Heart left ventricle (tissue), 16 donors: ENCODE measurements at regions not wholly inside any gene's neighbourhood (a gene's known extent, or its start where the extent isn't known, plus 50 kb on each side); places are given as distances from the start of the nearest gene placed in this dataset.

Experiments used
- ATAC-seq, 4 donors: fragments of 200-7000 bp; cut with Tn5 transposase; one replicate each; pipeline ENCODE4 v1.9.1; 2020 to 2022; ENCODE audit warnings: moderate library complexity in 4 of 4, mild to moderate bottlenecking in 3 of 4, moderate number of reproducible peaks in 1 of 4
- DNase-seq, 5 donors: peaks; one replicate each; pipeline ENCODE4 v3.0.0-alpha.2; 2020
- H3K27ac ChIP-seq, 12 donors: fragments of 200-600 bp; sonication (generic) in 4 of 12; one replicate each; pipeline versions ENCODE4 v1.5.0 to v1.8.0; 2016 to 2022; ENCODE audit warnings: mild to moderate bottlenecking in 2 of 12
- H3K27me3 ChIP-seq, 9 donors: fragments of 200-600 bp; sonication (generic) in 2 of 9; one replicate each; pipeline versions ENCODE4 v1.5.1 to v1.8.0; 2016 to 2022; ENCODE audit warnings: mild to moderate bottlenecking in 3 of 9
- H3K36me3 ChIP-seq, 9 donors: fragments of 200-600 bp; sonication (generic) in 2 of 9; one replicate each; pipeline versions ENCODE4 v1.5.0 to v1.8.0; 2018 to 2022; ENCODE audit warnings: mild to moderate bottlenecking in 2 of 9
- H3K4me1 ChIP-seq, 12 donors: fragments of 200-600 bp; sonication (generic) in 4 of 12; one replicate each; pipeline versions ENCODE4 v1.5.0 to v1.8.0; 2016 to 2022; ENCODE audit warnings: mild to moderate bottlenecking in 3 of 12
- H3K4me3 ChIP-seq, 12 donors: fragments of 200-600 bp; sonication (generic) in 4 of 12; one replicate each; pipeline versions ENCODE4 v1.5.0 to v1.8.0; 2017 to 2022; ENCODE audit warnings: mild to moderate bottlenecking in 9 of 12, moderate library complexity in 4 of 12
- H3K9me3 ChIP-seq, 12 donors: fragments of 200-600 bp; sonication (generic) in 4 of 12; one replicate each; pipeline versions ENCODE4 v1.5.0 to v1.8.0; 2016 to 2022; ENCODE audit warnings: mild to moderate bottlenecking in 1 of 12
- POLR2A ChIP-seq, 2 donors: fragments of 450-650 bp; IDR thresholded peaks; one replicate each; pipeline ENCODE4 v1.6.1; 2017; ENCODE audit warnings: antibody characterized with exemption in 2 of 2, mild to moderate bottlenecking in 2 of 2, moderate library complexity in 2 of 2
- WGBS, 4 donors: extraction: QIAGEN DNeasy Blood & Tissue Kit in 2 of 4; methylation state at CpG; one replicate each; pipeline versions ENCODE4 v1.1.5 to v1.1.7; 2013 to 2018; 5-methylcytosine and 5-hydroxymethylcytosine counted together
- intact Hi-C, 10 donors: fragments of 100-400 bp; cut with DNase I; formaldehyde crosslinking; loops; one replicate each; pipeline versions ENCODE4 v1.11.1 to v1.14.2; 2022
- TF ChIP-seq, protein P1 (sequence below), 12 donors: fragments of 200-600 bp; sonication (generic) in 4 of 12; IDR thresholded peaks; one replicate each; pipeline versions ENCODE4 v1.5.0 to v1.8.0; 2018 to 2022; ENCODE audit warnings: antibody characterized with exemption in 12 of 12, mild to moderate bottlenecking in 5 of 12
- donor health status: ischemic (EF 13 %, LVEDD 7.1; RV severe dilation, severe dysfunction).
- donor health status: healthy with polysubstance abuse.
- donor health status: DM: no; HTN: yes; CAD: no.
- donor health status: DM: no; HTN: no; CAD: no.
- donor health status: ischemic (EF 25% LVEDD 6.9; RV normal size, moderate dysfunction).
- donor health status: ischemic (EF 25% LVEDD 5.7; RV mildly dilated, moderate dysfunction).
- donor health status: healthy.
- donor health status: DM: yes; HTN: yes; CAD: no.
- donor health status: ischemic (EF 35%, LVEDD 5.7; RV mildly dilated, moderate dysfunction).
- donor health status: nonischemic (EF 11% LVEDD 7.7; RV severe dilation, severe dysfunction).
- donor health status: DM: yes; HTN: yes; CAD: no.
- donor health status: PGD.
- donor health status: ischemic (EF 29% LVEDD 5.4; RV normal size, mild dysfunction).
- donor health status: nonischemic (EF 23%, LVEDD 6.1; RV moderate dilation, normal function).

DNA sequence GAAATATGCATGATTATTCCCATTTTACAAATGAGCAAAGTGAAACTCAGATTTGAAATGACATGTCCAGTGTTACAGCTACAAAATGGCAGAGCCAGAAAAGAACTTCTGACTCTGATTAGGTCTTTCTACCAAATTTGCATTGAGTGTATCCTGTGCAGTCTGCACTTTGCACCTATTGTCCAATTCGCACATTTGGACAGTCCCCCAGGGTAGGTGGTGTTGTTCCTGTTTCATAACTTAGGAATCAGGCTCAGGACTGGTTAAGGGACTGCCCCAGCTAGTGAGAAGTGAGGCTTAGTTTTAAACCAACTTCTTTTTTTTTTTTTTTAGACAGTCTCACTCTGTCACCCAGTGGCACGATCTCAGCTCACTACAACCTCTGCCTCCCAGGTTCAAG lies 137.9 kb upstream of the NALF2 start:
- ATAC-seq = no peak
- intact Hi-C loops = loop anchor here in 1 of 10 donors (10.0 kb wide), 1 partner anchor 71 kb away; no protein-coding TSS in a partner anchor
- H3K4me1 ChIP-seq = peaks cover 0 to 12% (median 0%) of the 10 kb centered on the region in 12 donors
- H3K4me3 ChIP-seq = no peak overlapping the region
- TF ChIP-seq POLR2A (IDR thresholded peaks at IDR 0.05) = no peak
- TF ChIP-seq, protein P1, sequence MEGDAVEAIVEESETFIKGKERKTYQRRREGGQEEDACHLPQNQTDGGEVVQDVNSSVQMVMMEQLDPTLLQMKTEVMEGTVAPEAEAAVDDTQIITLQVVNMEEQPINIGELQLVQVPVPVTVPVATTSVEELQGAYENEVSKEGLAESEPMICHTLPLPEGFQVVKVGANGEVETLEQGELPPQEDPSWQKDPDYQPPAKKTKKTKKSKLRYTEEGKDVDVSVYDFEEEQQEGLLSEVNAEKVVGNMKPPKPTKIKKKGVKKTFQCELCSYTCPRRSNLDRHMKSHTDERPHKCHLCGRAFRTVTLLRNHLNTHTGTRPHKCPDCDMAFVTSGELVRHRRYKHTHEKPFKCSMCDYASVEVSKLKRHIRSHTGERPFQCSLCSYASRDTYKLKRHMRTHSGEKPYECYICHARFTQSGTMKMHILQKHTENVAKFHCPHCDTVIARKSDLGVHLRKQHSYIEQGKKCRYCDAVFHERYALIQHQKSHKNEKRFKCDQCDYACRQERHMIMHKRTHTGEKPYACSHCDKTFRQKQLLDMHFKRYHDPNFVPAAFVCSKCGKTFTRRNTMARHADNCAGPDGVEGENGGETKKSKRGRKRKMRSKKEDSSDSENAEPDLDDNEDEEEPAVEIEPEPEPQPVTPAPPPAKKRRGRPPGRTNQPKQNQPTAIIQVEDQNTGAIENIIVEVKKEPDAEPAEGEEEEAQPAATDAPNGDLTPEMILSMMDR (IDR thresholded peaks at IDR 0.05) = no peak
- 62 to 96% (median 84%) methylated on average over 2 of the region's 2 CpGs for WGBS, 4 donors
- no peak overlapping the region for H3K27ac ChIP-seq
- DNase-seq = no peak
- H3K36me3 ChIP-seq = no peaks in the 10 kb centered on the region
- H3K9me3 ChIP-seq = no peaks in the 10 kb centered on the region
- H3K27me3 ChIP-seq = no peaks in the 10 kb centered on the region

DNA sequence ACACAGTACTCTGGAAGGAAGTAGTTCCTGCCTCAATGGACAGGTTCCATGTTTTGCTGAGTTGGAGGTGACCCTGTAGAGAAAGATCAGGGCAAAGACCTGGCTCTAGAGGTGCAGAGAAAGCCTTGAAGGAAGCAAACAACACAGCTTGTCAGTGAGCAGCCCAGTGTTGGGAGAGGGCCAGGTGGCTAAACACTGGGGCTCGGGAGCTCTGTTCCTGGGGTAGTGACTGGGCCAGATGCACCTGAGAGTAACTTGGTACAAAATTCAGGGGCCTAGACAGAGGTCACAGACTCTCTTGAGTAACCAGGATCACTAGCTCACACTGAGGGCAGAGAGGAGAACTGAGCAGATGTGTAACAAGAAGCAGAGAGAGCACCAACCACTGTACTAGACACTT lies 138.4 kb upstream of the NALF2 start:
- intact Hi-C loops = loop anchor here in 1 of 10 donors (10.0 kb wide), 1 partner anchor 71 kb away; no protein-coding TSS in a partner anchor
- ATAC-seq (no peak), DNase-seq (no peak)
- Histone ChIP-seq H3K4me3 (no peak overlapping the region), H3K27me3 (no peaks in the 10 kb centered on the region), H3K4me1 (peaks cover 0 to 14% (median 0%) of the 10 kb centered on the region in 12 donors), H3K27ac (no peak overlapping the region), H3K36me3 (no peaks in the 10 kb centered on the region), H3K9me3 (no peaks in the 10 kb centered on the region)
- 64 to 90% (median 75%) methylated on average over 1 of the region's 1 CpG for WGBS, 4 donors
- TF ChIP-seq, protein P1 (IDR thresholded peaks at IDR 0.05) = no peak

DNA sequence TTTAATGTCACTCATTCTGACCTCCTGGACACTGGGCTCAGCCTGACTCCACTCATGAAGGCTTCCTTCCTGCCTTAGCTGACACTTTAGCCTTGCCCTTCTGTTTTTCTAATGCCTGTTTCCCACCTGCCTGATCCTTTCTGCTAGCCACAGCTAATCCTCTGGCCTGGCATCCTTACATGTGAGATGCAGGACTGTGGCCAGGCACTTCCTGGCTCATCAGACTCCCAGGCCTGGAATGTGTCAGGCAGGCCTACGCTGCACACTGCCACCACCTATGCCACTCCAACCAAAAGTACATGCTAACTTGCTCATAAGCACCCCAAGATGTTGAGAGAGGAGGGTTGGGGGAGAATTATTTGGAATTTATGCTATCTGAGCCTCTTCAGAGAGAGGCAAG lies 138.8 kb upstream of the NALF2 start:
- DNase-seq = peak in 1 of 5 donors; percentile 39
- Histone ChIP-seq H3K4me3 (no peak overlapping the region), H3K27me3 (peaks cover 0 to 4% (median 0%) of the 10 kb centered on the region in 9 donors), H3K4me1 (peaks cover 0 to 15% (median 0%) of the 10 kb centered on the region in 12 donors), H3K27ac (no peak overlapping the region), H3K9me3 (no peaks in the 10 kb centered on the region), H3K36me3 (no peaks in the 10 kb centered on the region)
- peak; percentile 49 to 85 (median 62) for ATAC-seq
- no peak for TF ChIP-seq POLR2A (IDR thresholded peaks at IDR 0.05)
- TF ChIP-seq, protein P1 (IDR thresholded peaks at IDR 0.05) = no peak
- WGBS, 4 donors = 46 to 65% (median 62%) methylated on average over 1 of the region's 1 CpG
- intact Hi-C loops = loop anchor here in 1 of 10 donors (10.0 kb wide), 1 partner anchor 71 kb away; no protein-coding TSS in a partner anchor

DNA sequence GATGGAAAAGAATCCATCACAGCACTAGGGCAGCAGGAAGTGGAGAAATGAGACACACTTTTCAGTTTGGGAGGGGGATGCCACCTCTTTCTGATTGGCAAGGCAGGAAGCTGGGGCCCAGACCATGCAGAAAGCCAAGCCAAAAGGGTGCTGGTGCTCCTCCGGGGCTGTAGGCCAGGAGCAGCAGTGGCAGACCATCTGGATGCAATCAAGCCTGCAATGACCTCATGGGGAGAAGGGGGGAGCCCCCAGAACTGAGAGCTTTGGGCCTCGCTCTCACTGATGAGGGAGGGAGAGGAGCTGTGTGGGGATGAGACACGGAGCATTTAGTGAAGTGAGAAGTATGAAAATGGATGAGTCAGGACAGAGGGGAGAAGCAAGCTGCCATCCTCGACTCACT lies 141.3 kb upstream of the NALF2 start:
- Histone ChIP-seq H3K27ac (no peak overlapping the region), H3K36me3 (no peaks in the 10 kb centered on the region), H3K9me3 (no peaks in the 10 kb centered on the region), H3K4me3 (no peak overlapping the region), H3K27me3 (peaks cover 0 to 6% (median 0%) of the 10 kb centered on the region in 9 donors), H3K4me1 (peaks cover 0 to 15% (median 0%) of the 10 kb centered on the region in 12 donors)
- TF ChIP-seq POLR2A (IDR thresholded peaks at IDR 0.05) = no peak
- TF ChIP-seq, protein P1 (IDR thresholded peaks at IDR 0.05) = no peak
- intact Hi-C loops = loop anchor here in 1 of 10 donors (10.0 kb wide), 1 partner anchor 68 kb away; no protein-coding TSS in a partner anchor
- peak in 3 of 4 donors; percentile 34 to 56 (median 42) for ATAC-seq
- 37 to 50% (median 38%) methylated on average over 3 to 4 of the region's 4 CpGs for WGBS, 4 donors
- peak in 1 of 5 donors; percentile 37 for DNase-seq
